ENCODE measurements at regions not wholly inside any gene's neighbourhood (a gene's known extent, or its start where the extent isn't known, plus 50 kb on each side); places are given as distances from the start of the nearest gene placed in this dataset.

DNA sequence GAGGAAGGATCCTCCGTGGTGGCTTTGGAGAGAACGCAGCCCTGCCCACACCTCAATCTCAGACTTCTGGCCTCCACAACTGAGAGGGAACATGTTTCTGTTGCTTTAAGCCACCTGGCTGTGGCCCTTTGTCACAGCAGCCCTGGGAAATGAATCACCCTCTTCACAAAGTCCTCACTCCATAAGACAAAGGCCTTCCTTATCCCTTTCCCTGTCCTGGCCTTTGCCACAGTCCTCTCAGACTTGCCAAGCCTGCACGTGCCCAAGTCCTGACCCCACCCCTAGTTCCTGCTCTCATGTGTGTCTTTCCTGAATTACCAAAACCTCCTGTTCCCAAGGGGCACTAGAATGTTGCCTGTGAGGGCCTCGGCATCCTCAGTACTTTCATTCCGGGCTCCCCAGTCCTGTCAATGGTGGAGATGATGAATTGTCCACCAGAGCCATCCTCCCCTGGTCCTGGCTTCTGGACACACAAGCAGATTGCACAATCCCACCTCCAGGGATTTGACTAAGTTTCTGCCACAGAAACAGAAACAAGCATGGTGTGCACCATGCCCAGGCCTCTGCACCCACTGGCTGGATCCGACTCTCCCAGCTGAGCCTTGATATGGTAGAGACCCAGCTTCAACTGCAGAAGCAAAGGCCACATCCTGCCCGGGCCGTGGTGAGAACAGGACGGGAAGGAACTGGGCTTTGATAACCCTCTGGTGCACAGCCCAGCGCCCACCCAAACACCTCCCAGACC is 232.6 kb upstream of the PDE10A start:
- no peak overlapping the region for H3K4me3 Mint-ChIP-seq
- H3K4me1 Mint-ChIP-seq = no peaks in the 10 kb centered on the region
- DNase-seq (ENCODE audit: low spot score in 2 of 2) (no peak), ATAC-seq (ENCODE audit: low read depth) (no peak)
- peaks cover 13% of the 10 kb centered on the region for H3K27me3 Mint-ChIP-seq
- no peaks in the 10 kb centered on the region for H3K9me3 Mint-ChIP-seq
- H3K27ac Mint-ChIP-seq = no peak overlapping the region
- H3K36me3 Mint-ChIP-seq = no peaks in the 10 kb centered on the region

- no peak overlapping the region for H3K4me3 Mint-ChIP-seq
- H3K27ac Mint-ChIP-seq = no peak overlapping the region
- peaks cover 2% of the 10 kb centered on the region for H3K9me3 Mint-ChIP-seq
- no peaks in the 10 kb centered on the region for H3K4me1 Mint-ChIP-seq
- DNase-seq (ENCODE audit: low spot score in 2 of 2) (no peak), ATAC-seq (ENCODE audit: low read depth) (no peak)
- H3K27me3 Mint-ChIP-seq = peaks cover 16% of the 10 kb centered on the region
- H3K36me3 Mint-ChIP-seq = no peaks in the 10 kb centered on the region
Measured at GRCh38 chr6:165894171-165894825, 231.3 kb upstream of the PDE10A start.

- Mint-ChIP-seq H3K27ac (no peak overlapping the region), H3K27me3 (peaks cover 11% of the 10 kb centered on the region), H3K4me1 (no peaks in the 10 kb centered on the region), H3K4me3 (no peak overlapping the region), H3K9me3 (peaks cover 2% of the 10 kb centered on the region), H3K36me3 (no peaks in the 10 kb centered on the region)
- ATAC-seq (ENCODE audit: low read depth) = no peak
- DNase-seq (ENCODE audit: low spot score in 2 of 2) = no peak
Measured at GRCh38 chr6:165893431-165893830, 230.4 kb upstream of the PDE10A start.

DNA sequence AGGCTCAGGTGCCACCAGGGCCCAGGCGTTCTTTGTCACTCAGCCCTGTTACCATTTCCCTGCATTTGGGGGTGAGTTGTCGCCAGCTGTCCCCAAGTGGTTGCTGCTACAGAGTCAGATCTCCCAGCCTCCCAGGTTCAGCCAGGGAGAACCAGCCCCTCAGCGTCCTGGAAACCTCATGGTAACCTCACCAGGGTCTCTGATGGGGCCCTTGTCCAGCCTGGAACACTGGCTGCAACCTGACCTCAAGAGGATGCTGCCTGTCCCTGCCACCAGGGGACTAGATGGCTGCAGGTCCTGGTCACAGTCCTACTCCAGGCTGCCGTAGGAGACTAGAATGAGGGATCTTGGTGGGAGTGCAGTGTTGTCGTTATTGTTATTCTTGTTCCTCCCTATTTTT is 228.3 kb upstream of the PDE10A start:
- H3K27ac Mint-ChIP-seq = no peak overlapping the region
- peaks cover 6% of the 10 kb centered on the region for H3K9me3 Mint-ChIP-seq
- no peak overlapping the region for H3K4me3 Mint-ChIP-seq
- ATAC-seq (ENCODE audit: low read depth) (no peak), DNase-seq (ENCODE audit: low spot score in 2 of 2) (no peak)
- peaks cover 3% of the 10 kb centered on the region for H3K36me3 Mint-ChIP-seq
- no peaks in the 10 kb centered on the region for H3K4me1 Mint-ChIP-seq
- peaks cover 7% of the 10 kb centered on the region for H3K27me3 Mint-ChIP-seq

- no peak for DNase-seq (ENCODE audit: low spot score in 2 of 2)
Measured at GRCh38 chr6:165890404-165890735, 227.3 kb upstream of the PDE10A start.

DNA sequence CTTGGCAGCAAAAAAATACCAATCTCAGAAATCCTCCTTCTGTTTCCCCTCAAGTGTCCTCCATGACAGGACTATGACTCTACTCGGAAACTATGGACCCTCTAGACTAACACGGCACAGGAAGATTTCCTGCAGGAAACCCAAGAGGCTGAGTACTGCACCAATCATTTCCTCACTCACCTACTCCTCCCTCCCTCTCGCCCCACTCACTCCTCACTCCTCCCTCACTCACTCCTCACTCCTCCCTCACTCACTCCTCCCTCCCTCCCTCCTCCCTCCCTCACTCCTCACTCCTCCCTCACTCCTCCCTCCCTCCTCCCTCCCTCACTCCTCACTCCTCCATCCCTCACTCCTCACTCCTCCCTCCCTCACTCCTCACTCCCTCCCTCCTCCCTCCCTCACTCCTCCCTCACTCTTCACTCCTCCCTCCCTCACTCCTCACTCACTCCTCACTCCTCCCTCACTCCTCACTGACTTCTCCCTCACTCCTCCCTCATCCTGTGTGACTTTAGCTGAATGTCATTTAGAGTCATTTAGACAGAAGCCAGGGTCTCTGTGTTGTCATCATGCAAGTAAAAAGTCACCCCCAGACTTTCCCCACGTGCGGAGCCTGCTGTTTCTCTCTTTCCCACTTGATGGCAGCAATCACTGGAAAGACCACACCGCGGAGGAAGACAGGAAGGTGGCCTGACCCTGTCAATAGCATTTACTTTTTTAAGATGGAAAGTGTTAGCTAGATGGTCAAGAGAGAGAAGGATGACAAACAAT is 226.8 kb upstream of the PDE10A start:
- Mint-ChIP-seq H3K4me3 (no peak overlapping the region), H3K4me1 (peaks cover 3% of the 10 kb centered on the region), H3K9me3 (peaks cover 6% of the 10 kb centered on the region), H3K27ac (no peak overlapping the region), H3K36me3 (peaks cover 3% of the 10 kb centered on the region), H3K27me3 (peaks cover 6% of the 10 kb centered on the region)
- DNase-seq (ENCODE audit: low spot score in 2 of 2) (no peak), ATAC-seq (ENCODE audit: low read depth) (no peak)

More at GRCh38 chr6:165890404-165890735, 227.3 kb upstream of the PDE10A start:
- Mint-ChIP-seq H3K4me1 (no peaks in the 10 kb centered on the region), H3K27me3 (peaks cover 6% of the 10 kb centered on the region), H3K4me3 (no peak overlapping the region), H3K9me3 (peaks cover 6% of the 10 kb centered on the region), H3K27ac (no peak overlapping the region), H3K36me3 (peaks cover 3% of the 10 kb centered on the region)
- no peak for ATAC-seq (ENCODE audit: low read depth)

- no peak overlapping the region for H3K27ac Mint-ChIP-seq
- ATAC-seq (ENCODE audit: low read depth) = no peak
- H3K27me3 Mint-ChIP-seq = peaks cover 6% of the 10 kb centered on the region
- H3K4me1 Mint-ChIP-seq = peaks cover 7% of the 10 kb centered on the region
- peaks cover 6% of the 10 kb centered on the region for H3K9me3 Mint-ChIP-seq
- DNase-seq (ENCODE audit: low spot score in 2 of 2) = no peak
- peaks cover 3% of the 10 kb centered on the region for H3K36me3 Mint-ChIP-seq
- H3K4me3 Mint-ChIP-seq = no peak overlapping the region
Measured at GRCh38 chr6:165886169-165886568, 223.1 kb upstream of the PDE10A start.

GRCh38 chr6:165884813-165885765 is 222.0 kb upstream of the PDE10A start:
- Mint-ChIP-seq H3K4me1 (peaks cover 7% of the 10 kb centered on the region), H3K4me3 (peak overlapping the region; percentile 54), H3K9me3 (peaks cover 6% of the 10 kb centered on the region), H3K27me3 (peaks cover 5% of the 10 kb centered on the region), H3K36me3 (peaks cover 3% of the 10 kb centered on the region), H3K27ac (no peak overlapping the region)
- peak; percentile 96 for ATAC-seq (ENCODE audit: low read depth)
- peak; percentile 55 to 57 for DNase-seq (ENCODE audit: low spot score in 2 of 2)

- Mint-ChIP-seq H3K9me3 (peaks cover 4% of the 10 kb centered on the region), H3K27me3 (peaks cover 3% of the 10 kb centered on the region), H3K4me1 (peaks cover 7% of the 10 kb centered on the region), H3K27ac (no peak overlapping the region), H3K36me3 (peaks cover 3% of the 10 kb centered on the region), H3K4me3 (no peak overlapping the region)
- DNase-seq (ENCODE audit: low spot score in 2 of 2) (no peak), ATAC-seq (ENCODE audit: low read depth) (no peak)
Measured at GRCh38 chr6:165883851-165884640, 221.0 kb upstream of the PDE10A start.

DNA sequence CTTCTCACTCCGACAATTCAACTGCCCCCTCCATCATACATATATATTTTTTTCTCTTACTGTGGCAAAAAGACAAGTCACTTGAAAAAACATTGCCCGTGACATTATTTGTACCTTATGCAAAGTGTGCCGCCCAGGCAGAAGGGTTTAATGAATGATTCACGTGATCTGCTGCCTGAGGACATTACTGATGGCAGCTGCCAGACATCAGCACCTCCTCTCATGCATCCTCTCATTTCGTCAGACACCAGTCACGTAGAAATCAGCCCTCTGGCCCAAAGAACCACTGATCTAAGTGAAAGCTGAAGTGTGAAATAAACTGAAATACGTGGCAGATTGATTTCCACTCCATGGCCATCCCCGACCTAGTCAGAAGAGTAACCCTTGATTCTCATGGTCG is 218.8 kb upstream of the PDE10A start:
- Mint-ChIP-seq H3K27ac (no peak overlapping the region), H3K9me3 (peaks cover 2% of the 10 kb centered on the region), H3K36me3 (no peaks in the 10 kb centered on the region), H3K4me1 (peaks cover 7% of the 10 kb centered on the region), H3K27me3 (peaks cover 8% of the 10 kb centered on the region), H3K4me3 (no peak overlapping the region)
- ATAC-seq (ENCODE audit: low read depth) = no peak
- no peak for DNase-seq (ENCODE audit: low spot score in 2 of 2)

- Mint-ChIP-seq H3K27ac (no peak overlapping the region), H3K27me3 (peaks cover 8% of the 10 kb centered on the region), H3K4me1 (peaks cover 7% of the 10 kb centered on the region), H3K9me3 (peaks cover 2% of the 10 kb centered on the region), H3K36me3 (no peaks in the 10 kb centered on the region), H3K4me3 (no peak overlapping the region)
- DNase-seq (ENCODE audit: low spot score in 2 of 2) = no peak
- no peak for ATAC-seq (ENCODE audit: low read depth)
Measured at GRCh38 chr6:165880686-165881085, 217.6 kb upstream of the PDE10A start.

GRCh38 chr6:165877773-165878172 is 214.7 kb upstream of the PDE10A start:
- Mint-ChIP-seq H3K27ac (no peak overlapping the region), H3K36me3 (no peaks in the 10 kb centered on the region), H3K27me3 (peaks cover 8% of the 10 kb centered on the region), H3K4me3 (no peak overlapping the region), H3K4me1 (no peaks in the 10 kb centered on the region), H3K9me3 (peaks cover 2% of the 10 kb centered on the region)
- DNase-seq (ENCODE audit: low spot score in 2 of 2) = no peak
- no peak for ATAC-seq (ENCODE audit: low read depth)

GRCh38 chr6:165877192-165877591 is 214.2 kb upstream of the PDE10A start:
- Mint-ChIP-seq H3K27ac (no peak overlapping the region), H3K4me3 (no peak overlapping the region), H3K4me1 (no peaks in the 10 kb centered on the region), H3K27me3 (peaks cover 8% of the 10 kb centered on the region), H3K9me3 (peaks cover 2% of the 10 kb centered on the region), H3K36me3 (no peaks in the 10 kb centered on the region)
- ATAC-seq (ENCODE audit: low read depth) (no peak), DNase-seq (ENCODE audit: low spot score in 2 of 2) (no peak)
